ENCODE measurements at regions not wholly inside any gene's neighbourhood (a gene's known extent, or its start where the extent isn't known, plus 50 kb on each side); places are given as distances from the start of the nearest gene placed in this dataset.

DNA sequence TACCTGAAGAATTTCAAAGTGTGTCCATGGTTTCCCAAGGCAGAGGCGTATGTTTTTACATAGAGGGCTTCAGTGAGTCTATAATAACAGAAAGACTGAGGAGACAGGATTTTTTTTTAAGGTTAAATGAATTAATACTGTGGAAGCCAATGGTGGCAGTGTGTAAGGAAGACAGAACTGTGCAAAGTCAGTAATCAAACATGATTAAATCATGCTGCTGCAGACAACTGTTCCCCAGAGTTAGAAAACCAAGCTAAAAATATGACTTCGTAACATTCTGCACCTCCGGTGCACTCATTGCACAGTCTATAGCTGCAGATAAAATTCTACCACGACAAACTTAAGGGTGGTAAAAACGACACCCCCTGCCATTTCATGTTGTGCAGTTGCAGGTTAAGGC, 309.6 kb upstream of the TRIB2 start:
- whole genome bisulfite sequencing, 2 experiments (ENCODE audit: insufficient coverage in 1 of 2, insufficient read length in 1 of 2), result 92 to 100% methylated on average over 5 of the region's 5 CpGs
- Histone ChIP-seq H3K27ac (ENCODE audit: low read depth, low read length) (no peak overlapping the region), H3K4me1 (ENCODE audit: control insufficient read depth, insufficient read depth, low read length) (no peaks in the 10 kb centered on the region), H3K9ac (ENCODE audit: extremely low read depth, low read length, poor library complexity, severe bottlenecking) (no peak overlapping the region), H3K4me3 (ENCODE audit: low read length) (no peak overlapping the region), H3K9me3 (ENCODE audit: control insufficient read depth, low read length) (peaks cover 28% of the 10 kb centered on the region), H3K27me3 (ENCODE audit: control insufficient read depth, insufficient read depth, low read length, poor library complexity, severe bottlenecking) (no peaks in the 10 kb centered on the region), H3K36me3 (ENCODE audit: control insufficient read depth, insufficient read depth, low read length) (no peaks in the 10 kb centered on the region)
- H3K27me3 Mint-ChIP-seq (ENCODE audit: insufficient read depth), result peaks cover 17% of the 10 kb centered on the region
- no peak overlapping the region for H3K27ac Mint-ChIP-seq
- no peaks in the 10 kb centered on the region for H3K4me1 Mint-ChIP-seq
- TF ChIP-seq, protein P1, sequence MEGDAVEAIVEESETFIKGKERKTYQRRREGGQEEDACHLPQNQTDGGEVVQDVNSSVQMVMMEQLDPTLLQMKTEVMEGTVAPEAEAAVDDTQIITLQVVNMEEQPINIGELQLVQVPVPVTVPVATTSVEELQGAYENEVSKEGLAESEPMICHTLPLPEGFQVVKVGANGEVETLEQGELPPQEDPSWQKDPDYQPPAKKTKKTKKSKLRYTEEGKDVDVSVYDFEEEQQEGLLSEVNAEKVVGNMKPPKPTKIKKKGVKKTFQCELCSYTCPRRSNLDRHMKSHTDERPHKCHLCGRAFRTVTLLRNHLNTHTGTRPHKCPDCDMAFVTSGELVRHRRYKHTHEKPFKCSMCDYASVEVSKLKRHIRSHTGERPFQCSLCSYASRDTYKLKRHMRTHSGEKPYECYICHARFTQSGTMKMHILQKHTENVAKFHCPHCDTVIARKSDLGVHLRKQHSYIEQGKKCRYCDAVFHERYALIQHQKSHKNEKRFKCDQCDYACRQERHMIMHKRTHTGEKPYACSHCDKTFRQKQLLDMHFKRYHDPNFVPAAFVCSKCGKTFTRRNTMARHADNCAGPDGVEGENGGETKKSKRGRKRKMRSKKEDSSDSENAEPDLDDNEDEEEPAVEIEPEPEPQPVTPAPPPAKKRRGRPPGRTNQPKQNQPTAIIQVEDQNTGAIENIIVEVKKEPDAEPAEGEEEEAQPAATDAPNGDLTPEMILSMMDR (conservative IDR thresholded peaks at IDR 0.05), result no peak
- H3K4me3 Mint-ChIP-seq, result no peak overlapping the region
- H3K9me3 Mint-ChIP-seq, result peaks cover 16% of the 10 kb centered on the region
- H3K36me3 Mint-ChIP-seq (ENCODE audit: low read depth), result no peaks in the 10 kb centered on the region
- no peak for DNase-seq

DNA sequence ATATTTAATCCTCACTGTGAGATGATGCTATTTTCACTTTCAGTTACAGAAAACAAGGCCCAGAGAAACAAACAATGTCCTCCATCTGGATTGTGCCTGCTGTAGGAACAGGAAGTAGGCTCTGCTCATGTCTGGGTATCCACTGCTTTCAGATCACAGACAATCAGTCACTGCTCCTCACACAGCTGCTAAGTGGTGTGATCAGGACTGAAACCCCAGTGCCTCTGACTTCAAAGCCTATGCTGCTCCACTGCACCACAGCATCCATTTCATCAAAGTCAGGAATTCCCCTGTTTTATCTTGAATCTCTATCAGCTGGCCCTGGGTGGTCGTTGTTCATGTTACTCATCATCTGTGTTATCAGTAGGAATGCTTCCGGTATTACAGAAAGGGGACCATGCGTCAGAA, 303.8 kb upstream of the TRIB2 start:
- no peak overlapping the region for H3K27ac Mint-ChIP-seq
- no peak overlapping the region for H3K27ac ChIP-seq (ENCODE audit: low read depth, low read length)

DNA sequence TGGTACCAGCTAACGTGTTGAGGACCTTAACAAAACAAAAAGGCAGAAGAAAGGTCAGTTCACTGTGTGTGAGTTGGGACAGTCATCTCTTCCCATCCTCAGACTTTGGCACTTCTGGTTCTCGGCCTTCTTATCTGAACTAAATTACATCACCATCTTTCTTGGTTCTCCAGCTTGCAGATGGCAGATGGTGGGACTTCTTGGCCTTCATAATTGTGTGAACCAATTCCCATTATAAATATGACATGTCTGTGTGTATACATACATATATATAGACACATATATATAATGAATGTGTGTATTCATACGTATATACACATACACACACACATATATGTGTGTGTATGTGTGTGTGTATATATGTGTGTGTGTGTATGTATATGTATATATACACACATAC, 301.2 kb upstream of the TRIB2 start:
- Histone ChIP-seq H3K9ac (ENCODE audit: extremely low read depth, low read length, poor library complexity, severe bottlenecking) (no peak overlapping the region), H3K4me3 (ENCODE audit: low read length) (no peak overlapping the region), H3K36me3 (ENCODE audit: control insufficient read depth, insufficient read depth, low read length) (no peaks in the 10 kb centered on the region), H3K27ac (ENCODE audit: low read depth, low read length) (no peak overlapping the region), H3K4me1 (ENCODE audit: control insufficient read depth, insufficient read depth, low read length) (peaks cover 8% of the 10 kb centered on the region), H3K9me3 (ENCODE audit: control insufficient read depth, low read length) (peaks cover 18% of the 10 kb centered on the region), H3K27me3 (ENCODE audit: control insufficient read depth, insufficient read depth, low read length, poor library complexity, severe bottlenecking) (no peaks in the 10 kb centered on the region)
- no peak overlapping the region for H3K27ac Mint-ChIP-seq
- peaks cover 7% of the 10 kb centered on the region for H3K4me1 Mint-ChIP-seq
- no peaks in the 10 kb centered on the region for H3K9me3 Mint-ChIP-seq
- no peaks in the 10 kb centered on the region for H3K36me3 Mint-ChIP-seq (ENCODE audit: low read depth)
- no peak for DNase-seq
- TF ChIP-seq, protein P1 (conservative IDR thresholded peaks at IDR 0.05), result no peak
- H3K27me3 Mint-ChIP-seq (ENCODE audit: insufficient read depth), result no peaks in the 10 kb centered on the region
- no peak overlapping the region for H3K4me3 Mint-ChIP-seq
- 83 to 92% methylated on average over 1 to 2 of the region's 3 CpGs for WGBS, 2 experiments (ENCODE audit: insufficient coverage in 1 of 2, insufficient read length in 1 of 2)

More for the DNA sequence above, 303.8 kb upstream of the TRIB2 start:
- no peaks in the 10 kb centered on the region for H3K9me3 Mint-ChIP-seq
- Histone ChIP-seq H3K4me1 (ENCODE audit: control insufficient read depth, insufficient read depth, low read length) (peaks cover 8% of the 10 kb centered on the region), H3K9me3 (ENCODE audit: control insufficient read depth, low read length) (peaks cover 18% of the 10 kb centered on the region), H3K4me3 (ENCODE audit: low read length) (no peak overlapping the region), H3K9ac (ENCODE audit: extremely low read depth, low read length, poor library complexity, severe bottlenecking) (no peak overlapping the region), H3K27me3 (ENCODE audit: control insufficient read depth, insufficient read depth, low read length, poor library complexity, severe bottlenecking) (no peaks in the 10 kb centered on the region), H3K36me3 (ENCODE audit: control insufficient read depth, insufficient read depth, low read length) (no peaks in the 10 kb centered on the region)
- H3K36me3 Mint-ChIP-seq (ENCODE audit: low read depth), result no peaks in the 10 kb centered on the region
- H3K4me1 Mint-ChIP-seq, result peaks cover 7% of the 10 kb centered on the region
- DNase-seq, result no peak
- H3K27me3 Mint-ChIP-seq (ENCODE audit: insufficient read depth), result no peaks in the 10 kb centered on the region
- 31 to 64% methylated on average over 3 of the region's 3 CpGs for WGBS, 2 experiments (ENCODE audit: insufficient coverage in 1 of 2, insufficient read length in 1 of 2)
- H3K4me3 Mint-ChIP-seq, result no peak overlapping the region
- TF ChIP-seq, protein P1 (conservative IDR thresholded peaks at IDR 0.05), result no peak

Measured in endodermal cell (in vitro differentiated cells).